Thymus (tissue), 11 donors: ENCODE measurements at regions not wholly inside any gene's neighbourhood (a gene's known extent, or its start where the extent isn't known, plus 50 kb on each side); places are given as distances from the start of the nearest gene placed in this dataset.
"Not testable (repeated sequence)": the region's sequence is repeated elsewhere in the genome, so short reads cannot be mapped to it uniquely, and the experiment has no call there.

Experiments
- DNase-seq, 9 donors: peaks; one replicate each; pipeline ENCODE4 v3.0.0-alpha.2; 2013; ENCODE audit warnings: low spot score in 9 of 9, low read depth in 6 of 9, missing footprints in 1 of 9
- H3K27ac ChIP-seq, 2 donors: one replicate each; pipeline ENCODE4 v1.5.1; 2013; ENCODE audit warnings: control low read depth in 1 of 2, low read depth in 1 of 2, low read length in 1 of 2, mild to moderate bottlenecking in 1 of 2, moderate library complexity in 1 of 2
- H3K27me3 ChIP-seq, 2 donors: one replicate each; pipeline ENCODE4 v1.5.1; 2013; ENCODE audit warnings: low read length in 1 of 2; ENCODE audit not compliant: control insufficient read depth in 2 of 2, insufficient read depth in 1 of 2
- H3K36me3 ChIP-seq, 2 donors: one replicate each; pipeline ENCODE4 v1.5.1; 2013; ENCODE audit warnings: low read length in 1 of 2, mild to moderate bottlenecking in 1 of 2, moderate library complexity in 1 of 2; ENCODE audit not compliant: control insufficient read depth in 2 of 2, insufficient read depth in 2 of 2
- H3K4me1 ChIP-seq, 2 donors: one replicate each; pipeline ENCODE4 v1.5.1; 2013; ENCODE audit warnings: low read length in 2 of 2; ENCODE audit not compliant: control insufficient read depth in 2 of 2, insufficient read depth in 2 of 2
- H3K4me3 ChIP-seq, 2 donors: one replicate each; pipeline ENCODE4 v1.5.1; 2013; ENCODE audit warnings: low read length in 2 of 2, control low read depth in 1 of 2, mild to moderate bottlenecking in 1 of 2
- H3K9me3 ChIP-seq, 2 donors: one replicate each; pipeline ENCODE4 v1.5.1; 2013; ENCODE audit warnings: low read length in 1 of 2, mild to moderate bottlenecking in 1 of 2; ENCODE audit not compliant: control insufficient read depth in 2 of 2, insufficient read depth in 1 of 2
- WGBS: extraction: QIAGEN DNeasy Blood & Tissue Kit; methylation state at CpG from one replicate; pipeline ENCODE4 v1.1.7; 2013; 5-methylcytosine and 5-hydroxymethylcytosine counted together
- donor health status: healthy.

DNA sequence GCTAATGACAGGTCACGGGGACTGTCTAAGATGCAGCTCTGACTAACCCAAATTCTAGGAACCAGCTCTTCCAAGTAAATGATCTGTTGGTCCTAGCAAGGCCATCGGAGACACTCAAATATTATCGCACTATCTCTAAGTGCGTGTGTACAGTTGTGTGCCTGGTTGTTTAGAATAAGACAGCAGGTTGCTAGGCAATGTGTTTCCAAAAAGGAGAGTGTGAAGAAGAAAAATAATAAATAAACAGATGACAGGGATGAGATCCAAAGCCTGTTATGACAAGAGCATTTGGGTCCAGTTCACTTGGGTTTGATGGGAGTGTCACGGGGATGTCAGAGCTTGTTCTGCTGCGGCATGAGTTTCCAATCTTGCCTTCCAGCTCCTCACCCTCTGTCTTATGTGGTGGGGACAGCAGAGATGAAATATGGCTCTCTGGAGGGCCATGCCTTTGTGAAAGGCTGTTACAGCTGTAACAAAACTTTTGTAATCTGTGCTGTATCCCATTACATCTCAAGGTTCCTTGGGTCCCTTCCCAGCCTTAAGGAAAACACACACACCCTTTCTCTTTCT, 127.5 kb upstream of the TNP1 start:
- Histone ChIP-seq H3K36me3 (no peaks in the 10 kb centered on the region), H3K4me1 (no peaks in the 10 kb centered on the region), H3K27ac (no peak overlapping the region), H3K9me3 (no peaks in the 10 kb centered on the region), H3K4me3 (no peak overlapping the region), H3K27me3 (peaks cover 0 to 2% of the 10 kb centered on the region in 2 donors)
- 93% methylated on average over 6 of the region's 6 CpGs for WGBS
- no peak for DNase-seq

- Histone ChIP-seq H3K27ac (no peak overlapping the region), H3K4me3 (no peak overlapping the region), H3K9me3 (no peaks in the 10 kb centered on the region), H3K27me3 (peaks cover 0 to 2% of the 10 kb centered on the region in 2 donors), H3K4me1 (no peaks in the 10 kb centered on the region), H3K36me3 (no peaks in the 10 kb centered on the region)
- DNase-seq: no peak
- 92% methylated on average over 13 of the region's 13 CpGs for WGBS
Observed at GRCh38 chr2:216985658-216986141, 125.8 kb upstream of the TNP1 start.

- Histone ChIP-seq H3K4me3 (no peak overlapping the region), H3K9me3 (no peaks in the 10 kb centered on the region), H3K27me3 (peaks cover 0 to 2% of the 10 kb centered on the region in 2 donors), H3K4me1 (no peaks in the 10 kb centered on the region), H3K36me3 (no peaks in the 10 kb centered on the region), H3K27ac (no peak overlapping the region)
- DNase-seq: no peak
- 96% methylated on average over 2 of the region's 2 CpGs for WGBS
Observed at GRCh38 chr2:216984937-216985336, 125.1 kb upstream of the TNP1 start.

GRCh38 chr2:216981951-216982350, 122.1 kb upstream of the TNP1 start:
- not testable (repeated sequence) for H3K27ac ChIP-seq, DNase-seq
- WGBS: 91% methylated on average over 7 of the region's 7 CpGs

GRCh38 chr2:216980510-216980909, 120.6 kb upstream of the TNP1 start:
- not testable (repeated sequence) for H3K9me3 ChIP-seq, H3K27me3 ChIP-seq, H3K27ac ChIP-seq, H3K4me3 ChIP-seq, H3K36me3 ChIP-seq, DNase-seq, H3K4me1 ChIP-seq
- 95% methylated on average over 1 of the region's 1 CpG for WGBS

More at GRCh38 chr2:216981951-216982350, 122.1 kb upstream of the TNP1 start:
- H3K4me3 ChIP-seq, H3K4me1 ChIP-seq, H3K27me3 ChIP-seq, H3K9me3 ChIP-seq, H3K36me3 ChIP-seq: not testable (repeated sequence)

DNA sequence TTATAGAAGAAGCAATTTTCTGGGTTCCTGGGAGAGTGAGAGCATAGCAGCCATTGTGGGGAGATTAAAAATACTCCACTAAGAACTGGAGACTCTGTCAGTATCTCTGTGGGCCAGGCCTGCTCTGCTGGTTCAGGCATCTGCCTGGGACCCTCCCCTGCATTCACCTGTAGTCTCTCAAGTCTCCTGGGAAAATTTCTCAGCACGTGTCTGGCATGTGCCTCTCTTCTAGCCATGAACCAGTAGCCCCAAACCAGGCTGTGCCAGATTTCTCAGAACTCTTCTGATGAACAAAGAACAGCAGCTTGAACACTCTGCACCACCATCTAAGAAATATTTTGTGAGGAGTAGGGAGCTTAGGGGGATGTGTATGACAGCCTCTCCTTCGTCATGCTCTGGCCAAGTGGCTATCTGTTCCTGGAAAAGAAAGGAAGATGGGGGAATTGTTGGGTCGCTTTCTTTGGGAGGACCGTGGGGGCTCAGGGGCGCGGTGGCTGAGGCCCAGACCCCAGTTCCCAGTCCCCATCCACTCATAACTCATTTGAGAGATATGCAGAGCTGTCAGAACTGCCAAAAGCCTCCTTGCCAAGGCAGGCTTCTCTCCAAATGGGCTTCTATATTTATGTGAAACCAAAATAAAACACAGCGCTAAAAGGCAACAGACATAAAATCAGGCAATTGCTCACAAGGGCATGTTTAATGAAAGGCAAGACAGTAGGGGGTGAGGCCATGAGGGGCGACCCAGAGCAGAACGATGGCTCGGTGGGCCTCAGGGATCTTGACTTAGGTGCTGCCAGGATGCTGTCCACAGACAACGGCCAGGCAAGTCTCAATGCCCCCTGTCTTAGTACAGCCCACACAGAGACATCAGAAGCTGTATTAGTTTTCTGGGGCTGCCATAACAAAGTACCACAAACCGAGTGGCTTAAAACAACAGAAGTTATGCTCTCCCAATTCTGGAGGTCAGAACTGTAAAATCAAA, 114.7 kb upstream of the TNP1 start:
- no peaks in the 10 kb centered on the region for H3K9me3 ChIP-seq
- H3K27ac ChIP-seq: no peak overlapping the region
- no peaks in the 10 kb centered on the region for H3K36me3 ChIP-seq
- no peaks in the 10 kb centered on the region for H3K27me3 ChIP-seq
- DNase-seq: no peak
- 95% methylated on average over 12 of the region's 12 CpGs for WGBS
- H3K4me1 ChIP-seq: no peaks in the 10 kb centered on the region
- no peak overlapping the region for H3K4me3 ChIP-seq

DNA sequence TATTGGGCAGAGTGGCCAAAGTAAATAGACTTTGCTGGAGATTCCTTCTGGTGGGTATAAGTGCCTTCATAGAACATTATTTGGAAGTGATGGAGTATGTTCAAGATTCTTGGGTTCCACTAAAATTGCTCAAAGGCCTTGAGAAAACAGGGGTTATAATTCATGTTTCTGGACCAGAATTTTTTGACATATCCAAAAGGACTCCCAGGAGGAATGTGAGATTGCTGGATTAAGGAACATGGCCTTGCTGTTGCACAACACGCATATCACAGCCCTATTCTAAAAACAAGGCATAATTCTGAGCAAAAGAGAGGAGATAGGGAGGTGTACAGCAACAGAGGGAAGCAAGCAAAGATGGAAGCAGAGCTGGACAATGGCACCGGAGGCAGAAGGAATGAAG, 111.7 kb upstream of the TNP1 start:
- H3K4me3 ChIP-seq: no peak overlapping the region
- H3K27me3 ChIP-seq: no peaks in the 10 kb centered on the region
- H3K27ac ChIP-seq: no peak overlapping the region
- no peaks in the 10 kb centered on the region for H3K4me1 ChIP-seq
- DNase-seq: no peak
- WGBS: 98% methylated on average over 2 of the region's 2 CpGs
- H3K36me3 ChIP-seq: no peaks in the 10 kb centered on the region
- H3K9me3 ChIP-seq: no peaks in the 10 kb centered on the region

GRCh38 chr2:216970359-216970915, 110.6 kb upstream of the TNP1 start:
- 97% methylated on average over 2 of the region's 2 CpGs for WGBS
- Histone ChIP-seq H3K27ac (no peak overlapping the region), H3K27me3 (no peaks in the 10 kb centered on the region), H3K4me1 (no peaks in the 10 kb centered on the region), H3K36me3 (no peaks in the 10 kb centered on the region), H3K9me3 (no peaks in the 10 kb centered on the region), H3K4me3 (no peak overlapping the region)
- no peak for DNase-seq

GRCh38 chr2:216967889-216968288, 108.0 kb upstream of the TNP1 start:
- no peak for DNase-seq
- H3K36me3 ChIP-seq: no peaks in the 10 kb centered on the region
- no peaks in the 10 kb centered on the region for H3K9me3 ChIP-seq
- no peak overlapping the region for H3K27ac ChIP-seq
- H3K4me3 ChIP-seq: no peak overlapping the region
- 90% methylated on average over 1 of the region's 1 CpG for WGBS
- no peaks in the 10 kb centered on the region for H3K4me1 ChIP-seq
- H3K27me3 ChIP-seq: no peaks in the 10 kb centered on the region
